ENCODE measurements at regions not wholly inside any gene's neighbourhood (a gene's known extent, or its start where the extent isn't known, plus 50 kb on each side); places are given as distances from the start of the nearest gene placed in this dataset.
"Not testable (repeated sequence)": the region's sequence is repeated elsewhere in the genome, so short reads cannot be mapped to it uniquely, and the experiment has no call there.

DNA sequence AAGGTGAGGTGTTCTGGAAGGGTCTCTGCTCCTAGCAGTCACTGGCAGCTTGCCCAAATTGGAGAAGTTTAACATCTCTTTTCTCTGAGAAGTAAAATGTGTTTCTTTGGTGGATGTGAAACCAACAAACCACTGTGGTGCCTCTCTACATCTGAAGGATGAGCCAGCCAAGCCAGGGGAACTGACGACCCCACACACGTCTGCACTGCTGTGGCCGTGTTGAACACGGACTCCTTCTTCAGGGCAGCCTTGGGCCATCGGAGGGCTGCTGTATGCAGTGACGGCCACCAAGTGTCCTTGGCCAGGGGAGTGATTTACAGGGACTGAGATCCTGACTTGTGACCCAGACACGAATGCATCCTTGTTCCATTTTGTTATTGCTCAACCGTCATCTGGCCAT lies 207.8 kb downstream of the ACKR3 start:
- no peak for DNase-seq (ENCODE audit: low read depth, low spot score)
- H3K4me3 ChIP-seq (ENCODE audit: low read length) = no peak overlapping the region

DNA sequence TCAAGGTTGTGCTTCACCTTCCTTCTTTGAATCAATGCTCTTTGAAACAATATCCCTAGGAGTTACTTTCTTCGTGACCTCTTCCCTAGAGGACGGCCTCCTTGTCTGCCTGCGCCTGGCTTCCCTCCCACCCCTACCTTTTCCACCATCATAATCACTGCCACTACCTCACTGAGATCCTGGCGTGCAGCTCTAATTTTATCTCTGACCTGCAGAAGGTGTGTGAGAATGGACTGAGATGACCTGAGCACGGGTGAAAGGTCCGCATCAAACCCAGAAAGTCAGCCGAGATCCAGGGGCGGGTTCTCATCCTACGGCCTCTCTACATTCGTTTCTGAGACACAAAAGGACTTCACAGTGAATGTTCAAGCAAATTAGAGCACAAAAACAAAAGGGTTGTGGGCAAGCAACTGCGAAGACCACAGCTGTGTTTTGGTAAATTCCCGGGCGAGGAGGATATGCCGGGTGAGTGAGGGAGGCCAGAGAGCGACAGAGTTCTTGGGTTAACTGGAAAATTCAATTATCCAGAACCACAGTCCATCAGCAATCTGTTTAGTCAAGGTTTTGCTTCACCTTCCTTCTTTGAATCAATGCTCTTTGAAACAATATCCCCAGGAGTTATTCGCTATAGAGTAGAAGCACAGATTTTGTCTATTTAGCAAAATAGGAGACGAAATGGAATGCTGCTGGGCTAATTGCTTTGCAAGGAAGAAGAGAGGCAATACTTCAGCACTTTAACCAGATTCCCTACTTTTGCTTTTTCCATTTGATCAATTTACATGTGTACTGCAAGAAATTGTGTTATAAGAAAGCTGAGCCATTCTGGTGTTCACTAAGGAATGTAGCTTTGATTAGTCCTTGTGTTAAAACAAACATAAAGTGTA lies 212.6 kb downstream of the ACKR3 start:
- H3K4me3 ChIP-seq (ENCODE audit: low read length) = no peak overlapping the region
- no peak for DNase-seq (ENCODE audit: low read depth, low spot score)

DNA sequence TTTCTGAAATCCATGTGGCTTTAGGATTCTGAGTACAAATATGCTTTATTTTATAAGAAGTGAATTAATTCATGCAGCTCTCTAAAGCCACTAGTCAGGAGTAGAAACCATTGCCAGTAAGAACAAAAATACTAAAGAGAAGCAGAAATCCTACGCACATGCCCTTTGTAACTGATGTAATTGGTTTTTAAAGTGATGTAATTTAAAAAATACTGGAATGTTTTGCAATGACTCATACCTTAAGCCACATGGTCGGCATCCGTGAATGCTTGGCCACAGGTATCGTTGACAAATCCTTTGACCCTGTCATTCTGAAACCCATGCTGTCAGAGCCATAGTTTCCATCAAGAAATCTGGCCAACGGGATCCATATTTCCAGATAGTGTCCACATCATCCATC lies 213.3 kb downstream of the ACKR3 start:
- no peak overlapping the region for H3K4me3 ChIP-seq (ENCODE audit: low read length)
- no peak for DNase-seq (ENCODE audit: low read depth, low spot score)

DNA sequence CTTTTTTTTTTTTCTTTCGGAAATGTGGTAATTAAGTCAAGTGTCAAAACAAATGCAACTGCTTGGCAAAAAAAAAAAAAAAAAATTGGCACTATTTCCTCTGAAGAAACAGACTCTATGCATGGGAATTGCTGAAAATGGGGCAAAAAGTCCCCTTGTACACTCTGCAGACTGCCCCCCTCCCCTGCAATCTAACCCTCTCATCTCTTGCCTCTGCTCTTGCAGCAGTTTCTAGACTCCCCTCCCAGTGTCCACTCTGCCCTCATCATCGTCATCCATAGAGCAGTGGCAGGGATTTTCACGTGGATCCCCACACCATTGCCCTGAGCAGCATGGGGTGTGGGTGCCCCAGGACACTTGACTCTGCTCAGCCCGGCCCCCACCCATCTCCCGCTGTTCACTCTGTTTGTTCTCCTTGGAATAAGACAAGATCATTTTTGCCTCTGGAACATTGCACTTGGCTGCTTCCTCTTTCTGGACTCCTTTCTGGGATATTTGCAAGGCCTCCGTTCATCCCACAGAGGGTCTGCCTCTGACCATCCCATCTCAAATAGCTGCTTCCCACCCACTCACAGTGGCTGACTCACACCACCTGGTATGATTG lies 213.9 kb downstream of the ACKR3 start:
- no peak overlapping the region for H3K4me3 ChIP-seq (ENCODE audit: low read length)
- no peak for DNase-seq (ENCODE audit: low read depth, low spot score)

DNA sequence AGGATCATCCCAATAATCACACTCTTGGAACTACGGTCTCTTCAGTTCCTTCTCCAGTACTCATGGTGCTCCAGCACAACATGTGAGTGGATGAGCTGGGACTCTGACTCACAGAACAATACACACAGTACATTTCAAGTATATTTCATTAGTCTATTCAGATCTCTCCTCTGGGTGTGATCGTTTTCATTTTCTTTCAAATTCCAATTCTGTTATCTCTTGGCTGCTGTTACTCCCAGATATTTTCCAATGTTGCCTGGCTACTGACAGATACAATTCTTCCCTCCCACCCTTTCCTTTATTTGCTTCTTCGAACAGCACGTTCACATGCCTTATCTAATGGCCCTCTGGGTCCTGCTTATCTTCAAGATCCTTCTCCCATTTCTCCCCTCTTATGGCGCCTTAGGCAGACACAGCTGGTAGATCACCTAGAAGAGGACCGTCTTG lies 216.0 kb downstream of the ACKR3 start:
- no peak for DNase-seq (ENCODE audit: low read depth, low spot score)
- H3K4me3 ChIP-seq (ENCODE audit: low read length) = no peak overlapping the region

DNA sequence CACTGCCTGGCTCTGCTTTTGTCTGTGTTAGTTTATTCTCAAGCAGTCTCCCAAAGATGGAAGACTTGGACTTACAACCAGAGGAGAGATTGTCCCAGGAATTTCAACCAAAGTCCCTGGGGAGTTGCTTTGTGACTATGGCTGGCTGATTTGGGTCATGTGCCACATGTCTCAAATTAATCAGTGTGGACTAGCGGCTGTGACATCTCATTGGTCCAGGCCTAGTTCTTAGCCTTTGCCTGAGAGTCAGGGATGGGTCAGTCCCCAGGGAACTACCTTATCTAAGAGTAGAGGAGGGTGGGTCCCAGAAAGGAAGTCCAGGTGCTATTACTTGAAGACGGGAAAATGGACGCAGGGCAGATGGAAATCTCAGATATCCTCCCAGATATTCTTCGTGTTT lies 217.1 kb downstream of the ACKR3 start:
- no peak for DNase-seq (ENCODE audit: low read depth, low spot score)
- H3K4me3 ChIP-seq (ENCODE audit: low read length) = no peak overlapping the region

DNA sequence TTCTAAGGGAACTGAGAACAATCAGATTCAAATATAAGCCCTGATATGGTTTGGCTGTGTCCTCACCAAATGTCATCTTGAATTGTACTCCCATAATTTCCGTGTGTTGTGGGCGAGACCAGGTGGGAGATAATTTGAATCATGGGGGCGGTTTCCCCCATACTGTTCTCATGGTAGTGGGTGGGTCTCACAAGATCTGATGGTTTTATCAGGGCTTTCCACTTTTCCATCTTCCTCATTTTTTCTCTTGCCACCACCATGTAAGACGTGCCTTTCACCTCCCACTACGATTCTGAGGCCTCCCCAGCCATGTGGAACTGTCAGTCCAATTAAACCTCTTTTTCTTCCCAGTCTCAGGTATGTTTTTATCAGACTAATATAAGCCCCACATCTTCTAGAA lies 217.8 kb downstream of the ACKR3 start:
- not testable (repeated sequence) for H3K4me3 ChIP-seq (ENCODE audit: low read length); DNase-seq (ENCODE audit: low read depth, low spot score)

DNA sequence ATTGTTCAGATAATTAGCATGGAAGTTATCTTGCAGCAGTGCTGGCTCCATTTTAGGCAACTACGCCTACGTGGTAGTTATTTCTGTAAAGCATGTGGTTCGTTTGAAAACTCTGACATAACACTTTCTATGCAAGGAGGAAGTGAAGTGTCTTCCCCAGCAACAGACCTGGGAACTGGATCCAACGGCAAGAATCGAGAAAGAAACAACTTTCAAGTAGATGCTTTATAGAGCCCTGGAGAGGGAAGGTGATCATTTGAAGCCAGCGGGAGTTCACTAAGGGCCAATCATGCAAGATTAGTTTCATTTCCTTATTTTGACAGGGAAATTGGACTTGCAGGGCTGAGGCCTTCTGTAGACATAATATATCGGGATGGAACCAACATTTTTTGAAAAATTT lies 218.3 kb downstream of the ACKR3 start:
- no peak overlapping the region for H3K4me3 ChIP-seq (ENCODE audit: low read length)
- DNase-seq (ENCODE audit: low read depth, low spot score) = no peak

DNA sequence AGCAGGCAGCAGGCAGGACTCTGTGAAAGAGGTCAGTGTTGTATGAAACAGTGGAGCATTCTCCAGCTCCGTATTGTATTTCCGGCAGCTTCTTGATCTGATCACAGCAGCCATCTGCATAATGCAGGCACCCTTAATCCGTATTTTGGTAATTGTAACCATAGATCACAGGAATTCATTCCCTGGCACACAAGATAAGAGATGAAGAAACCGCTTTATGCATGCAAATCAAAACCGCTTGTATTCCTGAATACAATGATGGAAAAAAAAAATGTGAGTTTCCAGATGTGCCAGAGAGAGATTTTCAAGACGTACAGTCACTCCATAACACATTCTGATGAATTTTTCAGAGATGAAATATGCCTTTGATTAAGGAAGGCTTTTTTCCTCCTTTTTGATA lies 221.3 kb downstream of the ACKR3 start:
- peak; percentile 5 for DNase-seq (ENCODE audit: low read depth, low spot score)
- no peak overlapping the region for H3K4me3 ChIP-seq (ENCODE audit: low read length)

DNA sequence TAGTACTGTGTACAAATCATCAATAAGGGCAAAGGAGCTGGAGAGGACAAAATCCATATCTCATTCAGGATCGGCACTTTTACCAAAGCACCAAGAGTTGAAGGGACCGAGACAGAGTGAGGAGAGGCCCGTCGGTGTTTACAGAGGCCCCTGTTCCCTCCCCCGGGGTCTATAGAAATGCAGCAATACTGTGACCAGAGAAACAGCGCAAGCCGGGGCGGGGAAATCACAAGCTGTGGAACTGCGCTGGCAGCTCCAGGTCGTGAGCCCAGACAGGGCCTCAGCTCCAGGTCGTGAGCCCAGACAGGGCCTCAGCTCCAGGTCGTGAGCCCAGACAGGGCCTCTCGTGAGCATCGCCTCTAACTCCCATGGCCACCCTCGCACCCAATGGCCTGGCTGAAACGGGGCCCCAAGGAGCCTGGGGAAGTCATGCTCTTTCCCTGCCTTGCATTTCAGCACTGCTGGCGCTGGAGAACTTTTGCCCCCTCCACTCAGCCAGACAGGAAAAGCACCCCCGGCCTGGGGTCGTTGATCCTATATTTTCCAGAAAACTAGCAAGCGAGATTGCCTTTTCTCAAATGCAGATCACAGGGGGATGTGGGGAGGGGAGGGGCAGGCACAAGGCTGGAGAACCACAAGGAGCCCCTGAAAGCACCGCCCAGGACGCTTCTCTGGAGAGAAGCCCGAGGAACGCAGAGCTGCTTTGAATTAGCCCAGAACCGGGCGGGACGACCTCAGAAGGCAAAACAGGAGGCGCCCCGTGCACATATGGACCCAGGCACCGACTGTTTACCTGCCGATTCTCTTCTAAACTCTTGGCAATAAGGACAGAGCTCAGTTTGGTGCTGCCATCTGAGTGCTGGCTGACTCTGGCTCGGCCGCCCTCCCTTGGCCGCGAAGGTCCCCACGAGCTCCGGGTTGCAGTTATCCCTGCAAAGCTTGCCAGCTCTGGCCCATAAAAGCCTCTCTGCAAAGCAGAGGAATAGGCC lies 223.7 kb downstream of the ACKR3 start:
- H3K4me3 ChIP-seq (ENCODE audit: low read length) = no peak overlapping the region
- no peak for DNase-seq (ENCODE audit: low read depth, low spot score)

DNA sequence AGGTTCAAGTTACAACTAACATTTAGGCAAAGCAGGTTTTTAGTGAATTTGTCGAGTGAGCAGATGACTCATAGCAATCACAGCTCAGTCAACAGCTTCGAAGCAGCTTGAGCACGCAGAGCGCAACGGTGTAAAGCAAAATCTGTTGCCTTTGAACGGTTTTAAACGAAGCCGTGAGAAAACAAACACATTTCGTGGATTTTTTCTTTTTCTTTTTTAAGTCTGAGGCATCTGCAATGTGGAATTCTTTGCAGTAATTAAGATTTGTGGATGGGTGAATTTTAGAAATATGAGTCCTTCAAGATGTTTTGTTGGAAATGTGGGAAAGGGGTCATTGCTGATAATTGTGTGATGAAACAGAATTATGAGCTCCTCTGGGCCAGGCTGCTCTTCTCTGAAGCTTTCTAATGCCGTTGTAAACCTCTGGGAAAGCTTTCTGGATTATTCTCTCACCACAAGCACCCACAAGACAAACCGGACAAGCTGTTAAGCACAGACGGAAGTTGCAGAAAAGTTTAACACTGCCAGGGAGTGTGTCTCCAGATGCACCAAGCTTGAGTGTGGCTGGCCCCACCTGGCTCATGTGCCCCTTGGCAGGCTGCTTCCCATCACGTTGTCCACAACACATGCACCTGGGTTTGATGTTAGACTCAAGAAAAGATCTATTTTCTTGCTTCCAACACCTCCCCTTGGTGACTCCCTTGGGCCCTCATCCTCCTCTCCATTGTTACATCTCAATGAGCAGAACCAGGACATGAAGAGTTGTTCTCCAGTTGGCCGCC lies 224.7 kb downstream of the ACKR3 start:
- no peak overlapping the region for H3K4me3 ChIP-seq (ENCODE audit: low read length)

DNA sequence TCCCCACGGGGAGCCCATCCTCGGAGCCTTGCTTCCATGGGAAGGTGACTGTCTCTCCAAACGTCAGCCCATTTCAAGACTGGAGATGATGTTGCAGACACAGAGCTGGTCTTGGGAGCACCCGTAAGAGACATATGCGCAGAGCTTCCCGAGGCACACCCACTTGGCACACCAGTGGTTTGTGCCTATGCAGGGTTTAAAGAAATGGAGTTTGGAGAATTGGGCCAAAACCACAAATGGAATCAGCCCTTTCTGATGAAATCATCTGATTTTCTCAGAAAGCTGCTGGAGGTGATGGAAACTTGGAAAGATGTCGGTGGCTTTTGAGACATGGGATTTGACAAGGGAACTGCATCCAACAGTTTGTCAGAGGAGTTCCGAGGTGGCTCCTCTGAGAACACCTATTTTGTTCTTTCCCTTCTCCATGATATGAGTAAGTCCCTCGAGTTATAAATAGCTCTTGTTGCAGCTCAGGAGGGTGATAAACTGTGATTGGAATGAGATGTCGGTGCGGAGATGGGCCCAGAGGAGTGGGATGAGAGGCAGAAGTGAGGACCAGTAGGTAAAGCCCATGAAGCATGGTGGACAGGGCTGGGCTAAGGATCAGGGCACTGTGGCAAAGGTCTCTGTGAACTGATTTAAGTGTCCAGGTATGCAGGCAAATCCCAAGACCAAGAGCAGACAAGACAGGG lies 225.7 kb downstream of the ACKR3 start:
- no peak for DNase-seq (ENCODE audit: low read depth, low spot score)
- no peak overlapping the region for H3K4me3 ChIP-seq (ENCODE audit: low read length)

More for the DNA sequence above, 224.7 kb downstream of the ACKR3 start:
- DNase-seq (ENCODE audit: low read depth, low spot score) = peak; percentile 46

DNA sequence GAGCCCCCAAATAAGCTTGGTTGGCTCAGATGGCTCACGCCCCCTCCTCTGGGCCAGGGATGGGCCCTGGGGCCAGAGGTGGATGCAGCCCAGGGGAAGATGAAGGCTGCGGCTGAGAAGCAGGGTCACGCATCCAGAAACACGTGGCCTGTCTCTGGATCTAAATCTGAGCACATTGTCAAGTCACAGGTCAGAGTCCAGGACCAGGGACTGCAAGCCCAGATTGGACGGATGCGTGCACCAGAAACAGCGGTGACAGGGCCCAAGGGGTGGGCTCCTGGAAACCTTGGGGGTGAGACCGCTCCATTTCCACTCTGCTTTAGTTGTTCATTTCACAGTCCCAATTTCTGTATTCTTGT lies 226.2 kb downstream of the ACKR3 start:
- no peak overlapping the region for H3K4me3 ChIP-seq (ENCODE audit: low read length)
- no peak for DNase-seq (ENCODE audit: low read depth, low spot score)

DNA sequence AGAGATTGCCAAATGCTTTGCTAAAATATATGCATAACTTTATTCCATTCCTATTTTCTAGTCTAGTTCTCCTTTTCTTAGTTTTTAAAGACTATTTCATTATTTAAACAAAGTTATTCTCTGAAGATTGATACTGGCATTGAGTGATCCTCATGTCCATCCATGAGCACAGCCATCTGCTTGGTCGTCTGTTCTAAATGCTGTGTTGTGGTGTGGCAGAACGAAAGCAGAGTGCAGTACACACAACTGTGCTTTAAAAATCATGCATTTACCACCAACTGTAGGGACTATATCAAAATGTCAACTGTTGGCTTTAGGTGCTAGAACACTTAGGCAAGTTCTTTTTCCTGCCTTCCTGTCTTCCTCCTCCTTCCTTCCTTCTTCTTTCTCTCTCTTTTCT lies 226.6 kb downstream of the ACKR3 start:
- no peak overlapping the region for H3K4me3 ChIP-seq (ENCODE audit: low read length)
- DNase-seq (ENCODE audit: low read depth, low spot score) = no peak

DNA sequence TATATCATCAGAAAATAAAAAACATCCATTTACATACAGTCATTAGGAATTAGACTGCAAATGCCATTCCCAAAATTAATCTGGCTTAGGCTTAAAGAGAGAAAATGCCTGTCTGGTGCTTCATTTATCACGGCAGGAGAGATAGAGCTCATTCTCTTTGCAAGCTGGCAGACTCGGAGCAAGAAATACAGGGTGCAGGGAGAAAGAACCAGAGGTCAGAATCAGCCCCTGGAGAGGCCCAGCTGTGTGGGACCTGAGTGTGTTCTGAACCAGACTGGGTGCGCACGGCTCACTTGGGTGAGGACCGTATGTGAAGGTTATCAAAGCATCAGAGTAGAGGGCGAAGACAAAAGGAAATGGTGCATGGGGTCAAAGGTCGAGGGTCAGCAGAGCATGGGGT lies 227.8 kb downstream of the ACKR3 start:
- no peak for DNase-seq (ENCODE audit: low read depth, low spot score)
- H3K4me3 ChIP-seq (ENCODE audit: low read length) = no peak overlapping the region

DNA sequence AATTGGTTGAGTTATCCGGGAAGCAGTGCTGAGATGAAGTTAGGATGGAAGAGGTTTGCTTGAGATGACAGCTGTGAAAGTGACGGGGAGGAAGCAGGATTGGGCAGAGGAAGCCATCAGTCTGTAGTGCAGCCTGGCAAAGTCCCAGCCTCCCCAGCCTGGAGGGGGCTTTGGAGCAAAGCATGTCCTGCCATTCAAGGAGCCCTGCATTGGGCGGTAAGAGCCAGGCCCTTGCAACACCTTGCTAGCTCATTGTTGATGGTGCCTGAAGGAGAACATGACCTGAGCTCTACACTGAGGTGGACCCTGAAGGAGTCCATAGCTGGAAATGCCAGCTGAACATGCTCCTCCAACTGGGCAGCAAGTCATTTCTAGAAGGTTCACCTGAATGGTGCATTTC lies 228.9 kb downstream of the ACKR3 start:
- DNase-seq (ENCODE audit: low read depth, low spot score) = no peak
- H3K4me3 ChIP-seq (ENCODE audit: low read length) = no peak overlapping the region

DNA sequence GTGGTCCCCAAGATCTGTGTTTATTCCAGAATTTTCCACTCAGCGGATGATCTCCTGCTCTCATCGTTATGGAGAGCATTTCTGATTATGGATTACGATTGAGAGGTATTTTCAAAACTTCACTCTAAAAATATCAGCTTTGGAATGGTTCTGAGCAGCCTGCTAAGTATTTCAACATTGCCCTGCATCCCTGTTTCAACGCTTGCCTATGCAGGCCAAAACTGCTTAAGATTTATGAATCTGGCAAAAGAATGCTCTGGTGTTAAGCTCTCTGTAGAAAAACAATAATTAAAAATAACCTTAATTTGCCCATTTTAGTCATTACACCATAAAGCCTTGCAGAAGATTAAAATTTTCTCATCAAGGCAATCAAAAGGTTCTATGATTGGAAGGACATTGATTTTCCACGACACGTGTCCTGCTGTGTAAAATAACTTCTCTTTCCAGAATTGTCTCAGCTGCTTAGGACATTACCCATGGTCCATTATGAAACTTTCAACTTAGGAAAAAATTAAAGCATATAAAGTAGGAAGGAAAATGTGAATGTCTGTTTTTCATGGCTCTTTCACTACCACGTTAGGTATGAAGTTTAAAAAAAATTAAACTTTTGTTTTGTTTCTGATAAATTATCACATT lies 229.9 kb downstream of the ACKR3 start:
- DNase-seq (ENCODE audit: low read depth, low spot score) = no peak
- H3K4me3 ChIP-seq (ENCODE audit: low read length) = no peak overlapping the region

DNA sequence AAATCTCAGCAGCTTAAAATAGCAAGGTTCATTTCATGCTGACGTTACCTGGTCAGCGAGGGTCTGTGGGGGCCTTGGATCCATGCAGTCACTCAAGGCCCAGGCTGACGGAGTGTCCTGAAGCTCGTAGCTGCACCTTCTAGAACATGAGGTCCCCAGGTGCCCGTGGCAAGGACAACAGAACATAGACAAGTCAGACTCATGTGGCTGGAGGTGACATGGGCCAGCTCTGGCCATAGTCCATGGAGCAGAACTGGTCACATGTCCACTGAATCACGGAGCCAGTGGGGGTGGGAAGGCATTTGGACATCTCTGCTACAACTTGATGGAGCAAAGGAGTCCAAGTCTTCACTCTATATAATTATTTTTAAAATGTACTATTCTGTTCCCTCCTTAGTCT lies 233.2 kb downstream of the ACKR3 start:
- DNase-seq (ENCODE audit: low read depth, low spot score) = no peak
- H3K4me3 ChIP-seq (ENCODE audit: low read length) = no peak overlapping the region

Measured in Jurkat, Clone E6-1 (cell line).